Kidney epithelial cell (primary cell): ENCODE measurements at regions not wholly inside any gene's neighbourhood (a gene's known extent, or its start where the extent isn't known, plus 50 kb on each side); places are given as distances from the start of the nearest gene placed in this dataset.

Experiments used
- DNase-seq: peaks from one replicate; pipeline ENCODE4 v3.0.0-alpha.2; 2010; ENCODE audit warnings: low read depth
- H3K27me3 ChIP-seq: 2 replicates; pipeline ENCODE4 v1.6.0; 2011; ENCODE audit warnings: low read length; ENCODE audit not compliant: control insufficient read depth, insufficient read depth
- H3K36me3 ChIP-seq: 2 replicates; pipeline ENCODE4 v1.5.1; 2011; ENCODE audit warnings: low read length; ENCODE audit not compliant: control insufficient read depth, insufficient read depth
- H3K4me3 ChIP-seq: 2 replicates; pipeline ENCODE4 v1.5.1; 2011; ENCODE audit warnings: low read depth, mild to moderate bottlenecking, control low read depth, low read length
- CTCF ChIP-seq: IDR thresholded peaks from 2 replicates; pipeline ENCODE4 v1.5.1; 2011; ENCODE audit warnings: mild to moderate bottlenecking, moderate library complexity, low read length, control low read depth, inconsistent platforms; ENCODE audit not compliant: insufficient read depth, poor library complexity, severe bottlenecking

- Histone ChIP-seq H3K4me3 (no peak overlapping the region), H3K27me3 (no peaks in the 10 kb centered on the region), H3K36me3 (no peaks in the 10 kb centered on the region)
- TF ChIP-seq CTCF: no peak
- DNase-seq: no peak
Observed at GRCh38 chr6:74742793-74743508, 462.9 kb downstream of the COL12A1 start.

GRCh38 chr6:74741646-74742045, 464.2 kb downstream of the COL12A1 start:
- H3K27me3 ChIP-seq: no peaks in the 10 kb centered on the region
- no peaks in the 10 kb centered on the region for H3K36me3 ChIP-seq
- no peak for TF ChIP-seq CTCF
- H3K4me3 ChIP-seq: no peak overlapping the region
- no peak for DNase-seq

GRCh38 chr6:74735304-74735703, 470.5 kb downstream of the COL12A1 start:
- TF ChIP-seq CTCF: no peak
- no peaks in the 10 kb centered on the region for H3K36me3 ChIP-seq
- H3K4me3 ChIP-seq: no peak overlapping the region
- peak; percentile 29 for DNase-seq
- no peaks in the 10 kb centered on the region for H3K27me3 ChIP-seq

GRCh38 chr6:74734901-74735300, 471.0 kb downstream of the COL12A1 start:
- no peak for DNase-seq
- TF ChIP-seq CTCF: no peak
- Histone ChIP-seq H3K36me3 (no peaks in the 10 kb centered on the region), H3K27me3 (no peaks in the 10 kb centered on the region), H3K4me3 (no peak overlapping the region)

- Histone ChIP-seq H3K36me3 (no peaks in the 10 kb centered on the region), H3K4me3 (no peak overlapping the region), H3K27me3 (no peaks in the 10 kb centered on the region)
- DNase-seq: no peak
- no peak for TF ChIP-seq CTCF
Observed at GRCh38 chr6:74733830-74734620, 471.8 kb downstream of the COL12A1 start.

- Histone ChIP-seq H3K4me3 (no peak overlapping the region), H3K36me3 (no peaks in the 10 kb centered on the region), H3K27me3 (no peaks in the 10 kb centered on the region)
- no peak for DNase-seq
- no peak for TF ChIP-seq CTCF
Observed at GRCh38 chr6:74731931-74732330, 473.9 kb downstream of the COL12A1 start.
